ENCODE measurements at regions not wholly inside any gene's neighbourhood (a gene's known extent, or its start where the extent isn't known, plus 50 kb on each side); places are given as distances from the start of the nearest gene placed in this dataset.

GRCh38 chr4:30844861-30845582 is 124.9 kb downstream of the PCDH7 start:
- TF ChIP-seq EZH2 (IDR thresholded peaks at IDR 0.05; ENCODE audit: borderline replicate concordance, low read length): no peak
- TF ChIP-seq CTCF (IDR thresholded peaks at IDR 0.05; ENCODE audit: low read length): no peak

Measured in OCI-LY1 (cell line).